Smooth muscle cell (in vitro differentiated cells): ENCODE measurements at regions not wholly inside any gene's neighbourhood (a gene's known extent, or its start where the extent isn't known, plus 50 kb on each side); places are given as distances from the start of the nearest gene placed in this dataset.

Experiments
- DNase-seq: peaks from one replicate; lab custom pipeline; 2025; ENCODE audit not compliant: unreplicated experiment; lab: John Stamatoyannopoulos, UW
- H2AFZ ChIP-seq: fragments of 200-600 bp; sonication (generic); 2 replicates; pipeline ENCODE4 v1.6.0; 2016; ENCODE audit warnings: antibody characterized with exemption, low read depth, mild to moderate bottlenecking
- H3F3A ChIP-seq: fragments of 200-600 bp; sonication (generic); 2 replicates; pipeline ENCODE4 v1.6.0; 2017; ENCODE audit warnings: antibody characterized with exemption, low read depth
- H3K27ac ChIP-seq: fragments of 200-600 bp; sonication (generic); 2 replicates; pipeline ENCODE4 v1.5.1; 2016; ENCODE audit warnings: low read depth, mild to moderate bottlenecking
- H3K27me3 ChIP-seq: fragments of 200-600 bp; sonication (generic); 2 replicates; pipeline ENCODE4 v1.6.1; 2016; ENCODE audit warnings: low read depth, mild to moderate bottlenecking
- H3K36me3 ChIP-seq: fragments of 200-600 bp; sonication (generic); 2 replicates; pipeline ENCODE4 v1.5.1; 2016; ENCODE audit warnings: low read depth
- H3K4me1 ChIP-seq: fragments of 200-600 bp; sonication (generic); 2 replicates; pipeline ENCODE4 v1.5.1; 2016; ENCODE audit warnings: low read depth
- H3K4me2 ChIP-seq: fragments of 200-600 bp; sonication (generic); 2 replicates; pipeline ENCODE4 v1.6.0; 2016; ENCODE audit warnings: mild to moderate bottlenecking
- H3K4me3 ChIP-seq: fragments of 200-600 bp; sonication (generic); 2 replicates; pipeline ENCODE4 v1.5.1; 2016; ENCODE audit warnings: mild to moderate bottlenecking
- H3K79me2 ChIP-seq: fragments of 200-600 bp; sonication (generic); 2 replicates; pipeline ENCODE4 v1.6.0; 2016; ENCODE audit warnings: low read depth, mild to moderate bottlenecking
- H3K9ac ChIP-seq: fragments of 200-600 bp; sonication (generic); 2 replicates; pipeline ENCODE4 v1.6.0; 2016; ENCODE audit warnings: low read depth
- H3K9me3 ChIP-seq: fragments of 200-600 bp; sonication (generic); replicated peaks from 2 replicates; pipeline ENCODE4 v1.5.1; 2016; ENCODE audit warnings: low read depth
- H4K20me1 ChIP-seq: fragments of 200-600 bp; sonication (generic); 2 replicates; pipeline ENCODE4 v1.6.0; 2016; ENCODE audit warnings: low read depth
- CTCF ChIP-seq: fragments of 200-600 bp; sonication (generic); IDR thresholded peaks from 2 replicates; pipeline ENCODE4 v1.5.1; 2017; ENCODE audit warnings: borderline replicate concordance, mild to moderate bottlenecking, antibody characterized with exemption; ENCODE audit not compliant: insufficient read depth, poor library complexity, severe bottlenecking
- WGBS: methylation state at CpG from one replicate; pipeline ENCODE4 v1.1.7; 2016; ENCODE audit warnings: low lambda C conversion rate; 5-methylcytosine and 5-hydroxymethylcytosine counted together

DNA sequence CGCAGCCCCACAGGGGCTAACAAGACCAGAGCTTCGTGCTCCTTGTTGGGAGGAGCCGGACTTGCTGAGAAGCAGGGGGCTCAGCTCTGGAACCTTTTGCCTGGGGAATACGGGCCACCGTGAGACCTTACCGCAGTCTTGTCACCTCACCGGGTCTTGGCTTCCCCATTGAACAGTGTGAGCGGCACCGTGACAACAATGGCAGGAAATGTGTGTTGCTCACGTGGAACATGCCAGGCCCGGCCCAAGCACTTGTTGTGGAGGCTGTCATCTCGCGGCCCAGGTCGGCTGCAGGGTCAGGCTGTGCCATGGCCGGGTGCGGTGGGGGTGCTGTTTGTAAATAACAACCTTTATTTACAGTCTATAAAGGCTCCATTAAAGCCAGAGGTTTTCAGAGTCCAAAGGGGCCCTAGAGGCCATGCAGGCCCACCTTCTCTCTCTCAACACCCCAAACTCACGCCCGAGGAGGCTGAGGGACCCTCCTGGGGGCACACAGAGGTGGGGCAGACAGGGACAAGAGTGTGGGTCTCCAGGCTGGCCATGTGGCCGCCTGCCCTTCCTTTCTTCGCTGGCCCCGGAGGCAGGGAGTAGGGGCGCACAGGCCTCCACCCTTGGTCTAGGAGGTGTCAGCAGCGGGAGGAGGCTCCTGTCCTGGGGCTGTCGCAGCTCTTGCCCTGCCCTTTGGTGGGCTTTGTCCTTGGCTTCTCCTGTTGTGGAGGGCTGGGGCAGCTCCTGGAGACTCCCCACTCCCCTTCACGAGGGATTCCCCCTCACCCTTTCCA is 79.7 kb downstream of the TSPAN17 start:
- Histone ChIP-seq H3K9me3 (no peaks in the 10 kb centered on the region), H3K4me2 (no peak overlapping the region), H3K36me3 (no peaks in the 10 kb centered on the region), H4K20me1 (no peaks in the 10 kb centered on the region), H3K9ac (no peak overlapping the region), H3K4me3 (no peak overlapping the region), H3F3A (no peaks in the 10 kb centered on the region), H3K27ac (no peak overlapping the region), H3K4me1 (peaks cover 10% of the 10 kb centered on the region), H3K79me2 (no peaks in the 10 kb centered on the region), H2AFZ (no peak overlapping the region), H3K27me3 (peaks cover 7% of the 10 kb centered on the region)
- no peak for DNase-seq
- WGBS: 93% methylated on average over 25 of the region's 25 CpGs
- no peak for TF ChIP-seq CTCF

GRCh38 chr5:176727528-176727900 is 80.2 kb downstream of the TSPAN17 start:
- no peak for DNase-seq
- H2AFZ ChIP-seq: no peak overlapping the region
- no peak overlapping the region for H3K9ac ChIP-seq
- TF ChIP-seq CTCF: no peak
- H3K79me2 ChIP-seq: no peaks in the 10 kb centered on the region
- 92% methylated on average over 12 of the region's 12 CpGs for WGBS
- peaks cover 10% of the 10 kb centered on the region for H3K4me1 ChIP-seq
- no peak overlapping the region for H3K4me2 ChIP-seq
- H3K27me3 ChIP-seq: peaks cover 7% of the 10 kb centered on the region
- no peak overlapping the region for H3K27ac ChIP-seq
- H3K36me3 ChIP-seq: no peaks in the 10 kb centered on the region
- no peak overlapping the region for H3K4me3 ChIP-seq
- no peaks in the 10 kb centered on the region for H3K9me3 ChIP-seq
- H3F3A ChIP-seq: no peaks in the 10 kb centered on the region
- no peaks in the 10 kb centered on the region for H4K20me1 ChIP-seq

GRCh38 chr5:176727983-176728675 is 80.8 kb downstream of the TSPAN17 start:
- no peak for TF ChIP-seq CTCF
- Histone ChIP-seq H4K20me1 (no peaks in the 10 kb centered on the region), H3K9me3 (no peaks in the 10 kb centered on the region), H3K9ac (no peak overlapping the region), H3K79me2 (no peaks in the 10 kb centered on the region), H3K4me3 (no peak overlapping the region), H3F3A (no peaks in the 10 kb centered on the region), H3K27me3 (peaks cover 7% of the 10 kb centered on the region), H2AFZ (no peak overlapping the region), H3K27ac (no peak overlapping the region), H3K36me3 (no peaks in the 10 kb centered on the region), H3K4me2 (no peak overlapping the region), H3K4me1 (peaks cover 10% of the 10 kb centered on the region)
- DNase-seq: no peak
- 88% methylated on average over 13 of the region's 15 CpGs for WGBS
